ENCODE measurements at regions not wholly inside any gene's neighbourhood (a gene's known extent, or its start where the extent isn't known, plus 50 kb on each side); places are given as distances from the start of the nearest gene placed in this dataset.
A peak's percentile ranks its signal among the peaks of the same experiment; 100 is the strongest.
"Not testable (repeated sequence)": the region's sequence is repeated elsewhere in the genome, so short reads cannot be mapped to it uniquely, and the experiment has no call there.

DNA sequence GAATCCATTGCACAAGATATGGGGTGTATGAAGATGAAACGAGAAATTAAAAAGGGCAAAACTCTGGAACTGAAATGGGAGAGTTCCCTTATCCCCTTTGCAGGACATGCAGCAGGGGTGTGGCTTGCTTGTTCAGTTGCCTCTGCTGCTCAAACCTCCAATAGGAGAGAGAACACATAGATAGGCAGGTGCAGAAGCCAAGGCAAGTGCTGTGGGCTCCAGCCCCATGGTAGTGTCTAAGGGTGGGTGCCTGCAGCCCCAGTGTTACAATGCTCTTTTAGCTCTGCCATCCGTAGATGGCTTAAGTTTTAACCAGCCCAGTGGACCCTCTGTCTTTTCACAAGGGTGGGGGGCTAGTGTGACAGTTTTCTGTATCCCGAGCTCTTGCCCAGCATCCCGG is 69.7 kb downstream of the CMAS start:
- no peak for DNase-seq (ENCODE audit: low read depth, low spot score)

DNA sequence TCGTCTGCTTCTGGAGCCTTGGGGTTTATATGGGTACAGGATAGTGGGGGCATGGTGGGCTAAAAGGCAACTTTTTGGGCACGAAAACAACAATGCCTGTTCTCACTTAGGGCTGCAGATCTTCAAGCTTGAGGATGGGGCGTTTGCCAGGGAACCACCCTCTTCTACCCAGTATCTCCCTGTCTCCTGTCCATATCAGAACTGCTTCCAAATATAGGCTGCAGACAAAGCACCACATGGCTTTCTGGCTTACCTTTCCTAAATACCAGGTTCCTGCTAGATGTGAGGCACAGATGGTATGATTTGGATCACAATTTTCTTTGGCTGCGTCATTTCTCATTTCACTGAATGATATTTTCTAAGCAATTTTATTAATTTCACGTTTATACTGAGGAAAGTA is 70.4 kb downstream of the CMAS start:
- DNase-seq (ENCODE audit: low read depth, low spot score) = no peak

DNA sequence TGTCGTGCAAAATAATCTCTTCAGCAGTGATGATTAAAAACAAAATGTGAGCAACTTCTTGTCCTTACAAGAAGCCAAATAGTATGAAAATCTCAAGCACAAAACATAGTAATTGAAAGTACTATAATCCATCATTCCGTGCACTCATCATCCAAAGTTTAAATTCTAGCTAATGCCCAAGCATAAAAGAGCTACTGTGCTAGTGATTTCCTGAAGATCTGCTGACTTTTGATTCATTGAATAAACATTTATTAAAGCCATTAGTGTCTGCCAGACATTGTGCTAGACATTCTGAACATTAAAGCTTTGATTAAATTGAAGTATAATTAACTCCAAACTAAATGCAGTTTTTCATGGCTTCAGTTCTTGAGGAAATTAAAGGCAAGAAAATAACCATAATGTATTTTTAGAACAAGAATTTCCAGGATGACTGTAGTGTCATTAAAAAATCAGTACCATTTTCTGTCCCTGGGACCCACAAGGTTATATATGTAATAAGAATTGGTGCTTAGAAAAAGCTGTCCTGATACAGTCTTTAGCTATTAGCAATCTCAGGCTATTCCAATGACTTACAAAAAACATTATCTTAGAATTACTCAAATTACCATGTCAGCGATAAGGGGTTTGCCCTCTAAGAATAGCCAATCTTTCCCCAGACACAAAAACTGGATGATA is 71.7 kb downstream of the CMAS start:
- DNase-seq (ENCODE audit: low read depth, low spot score) = no peak

DNA sequence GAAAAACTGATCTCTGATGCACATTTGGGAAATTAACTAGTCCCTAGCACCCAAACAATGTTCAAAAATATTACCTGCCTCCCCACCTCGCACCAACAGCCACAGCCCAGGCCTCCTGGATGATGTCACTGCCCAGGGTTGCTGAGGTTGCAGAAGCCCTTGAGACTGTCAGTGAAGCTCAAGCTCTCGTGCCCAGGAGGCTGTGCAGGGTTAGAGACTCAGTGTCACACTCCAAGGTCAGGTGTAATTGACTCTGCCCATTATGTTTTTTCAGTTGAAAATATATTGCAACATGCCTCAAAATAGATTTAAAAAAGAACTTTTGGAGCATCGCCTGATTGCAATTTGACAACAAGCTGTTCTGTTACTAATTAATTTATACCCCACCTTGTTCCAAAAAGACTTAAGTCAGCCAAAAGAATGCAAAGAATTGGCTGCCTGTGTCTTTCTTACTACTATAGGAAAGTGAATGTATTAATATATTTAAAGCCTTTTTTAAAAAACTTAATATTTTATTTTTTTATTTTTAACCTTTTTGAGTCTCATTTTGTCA is 72.3 kb downstream of the CMAS start:
- DNase-seq (ENCODE audit: low read depth, low spot score) = no peak

DNA sequence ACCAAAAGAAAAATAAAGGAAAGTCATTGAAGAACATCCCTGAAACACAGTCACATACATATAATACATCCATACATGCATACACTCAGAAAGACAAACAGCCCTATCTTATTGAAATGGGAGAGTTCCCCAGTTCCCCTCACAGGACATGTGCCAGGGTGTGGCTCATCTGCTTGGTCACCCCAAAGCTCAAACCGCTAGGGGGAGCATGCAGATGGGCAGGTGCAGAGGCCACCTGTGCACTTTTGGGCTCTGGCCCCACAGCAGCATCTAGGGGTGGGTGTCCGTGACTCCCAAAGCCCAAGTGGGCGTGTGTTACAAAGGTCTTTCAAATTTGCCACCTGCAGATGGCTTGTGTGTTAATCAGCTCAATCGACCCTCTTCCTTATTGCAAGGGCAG is 75.2 kb downstream of the CMAS start:
- DNase-seq (ENCODE audit: low read depth, low spot score) = no peak

DNA sequence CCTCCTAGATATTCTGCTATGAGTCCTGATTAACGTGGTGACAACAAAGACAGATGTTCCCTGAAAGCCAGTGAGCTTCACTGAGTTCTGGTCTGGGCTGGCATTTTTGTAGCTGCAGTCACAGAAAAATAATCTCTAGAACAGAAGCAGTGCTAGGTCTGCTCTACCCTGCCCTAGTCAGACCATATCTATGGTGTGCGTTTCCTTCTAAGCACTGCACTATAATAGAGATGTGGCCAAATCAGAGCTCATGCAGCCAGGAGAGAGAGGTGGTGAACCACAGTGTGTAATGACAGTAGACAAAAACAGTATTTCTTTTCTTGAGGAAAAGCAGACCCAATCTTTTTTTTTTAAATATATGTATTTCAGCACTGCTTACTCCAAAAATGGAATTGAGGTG is 76.3 kb downstream of the CMAS start:
- no peak for DNase-seq (ENCODE audit: low read depth, low spot score)

DNA sequence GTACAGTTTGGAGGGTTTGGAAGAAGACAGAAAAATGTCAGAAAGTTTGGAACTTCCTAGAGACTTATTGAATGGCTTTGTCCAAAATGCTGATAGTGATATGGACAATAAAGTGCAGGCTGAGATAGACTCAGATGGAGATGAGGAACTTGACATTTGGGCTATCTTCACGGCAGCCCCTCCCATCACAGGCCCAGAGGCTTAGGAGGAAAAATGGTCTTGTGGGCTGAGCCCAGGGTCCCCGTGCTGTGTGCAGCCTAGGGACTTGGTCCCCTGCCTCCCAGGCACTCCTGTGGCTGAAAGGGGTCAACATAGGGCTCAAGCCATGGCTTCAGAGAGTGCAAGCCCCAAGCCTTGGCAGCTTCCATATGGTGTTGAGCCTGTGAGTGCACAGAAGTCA is 79.0 kb downstream of the CMAS start:
- no peak for DNase-seq (ENCODE audit: low read depth, low spot score)

DNA sequence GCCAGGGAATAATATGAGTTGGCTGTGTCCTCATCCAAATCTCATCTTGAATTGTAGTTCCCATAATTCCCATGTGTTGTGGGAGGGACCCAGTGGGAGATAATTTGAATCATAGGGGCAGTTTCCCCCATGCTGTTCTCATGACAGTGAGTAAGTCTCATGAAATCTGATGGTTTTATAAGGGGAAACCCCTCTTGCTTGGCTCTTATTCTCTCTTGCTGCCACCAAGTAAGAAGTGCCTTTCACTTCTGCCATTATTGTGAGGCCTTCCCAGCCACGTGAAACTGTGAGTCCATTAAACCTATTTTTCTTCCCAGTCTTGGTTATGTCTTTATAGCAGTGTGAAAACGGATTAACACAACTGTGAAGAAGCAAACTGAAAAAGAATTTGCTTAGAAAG is 80.1 kb downstream of the CMAS start:
- DNase-seq (ENCODE audit: low read depth, low spot score) = not testable (repeated sequence)

DNA sequence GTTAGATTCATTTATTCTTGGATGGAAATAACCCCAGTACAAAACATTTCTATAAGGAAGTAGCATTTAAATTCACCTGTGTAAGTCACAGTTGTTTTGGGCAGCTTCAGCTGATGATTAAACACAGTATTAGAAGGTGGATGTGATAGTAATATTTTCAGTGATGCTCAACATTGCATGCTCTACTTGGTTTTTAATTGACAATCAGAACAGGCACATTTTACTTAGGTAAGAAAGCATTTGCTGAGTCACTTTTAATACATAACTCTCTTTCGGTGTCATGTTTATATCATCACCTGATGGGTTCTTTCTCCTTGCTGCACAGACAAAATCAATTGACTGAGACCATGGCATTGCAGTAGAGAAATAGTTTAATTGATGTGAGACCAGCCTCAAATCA is 80.7 kb downstream of the CMAS start:
- DNase-seq (ENCODE audit: low read depth, low spot score) = no peak

DNA sequence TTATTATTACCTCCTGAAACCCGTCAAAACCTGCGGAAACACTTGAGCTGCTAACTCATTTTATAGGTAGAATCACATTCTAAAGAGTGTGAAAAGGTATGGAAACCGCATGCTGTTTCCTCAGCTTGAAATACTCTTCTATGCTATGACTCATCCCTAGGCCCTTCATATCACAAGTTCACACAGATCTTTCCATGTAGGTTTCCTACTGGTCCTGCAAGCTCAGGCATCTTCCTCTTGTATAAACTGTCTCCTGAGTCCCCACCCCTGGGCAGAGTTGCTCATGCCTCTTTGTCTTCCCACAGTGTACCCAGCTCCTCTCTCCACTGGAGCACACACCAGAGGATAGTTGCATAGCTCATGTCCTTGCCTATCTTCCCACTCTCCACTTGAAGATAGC is 84.7 kb downstream of the CMAS start:
- DNase-seq (ENCODE audit: low read depth, low spot score) = no peak

DNA sequence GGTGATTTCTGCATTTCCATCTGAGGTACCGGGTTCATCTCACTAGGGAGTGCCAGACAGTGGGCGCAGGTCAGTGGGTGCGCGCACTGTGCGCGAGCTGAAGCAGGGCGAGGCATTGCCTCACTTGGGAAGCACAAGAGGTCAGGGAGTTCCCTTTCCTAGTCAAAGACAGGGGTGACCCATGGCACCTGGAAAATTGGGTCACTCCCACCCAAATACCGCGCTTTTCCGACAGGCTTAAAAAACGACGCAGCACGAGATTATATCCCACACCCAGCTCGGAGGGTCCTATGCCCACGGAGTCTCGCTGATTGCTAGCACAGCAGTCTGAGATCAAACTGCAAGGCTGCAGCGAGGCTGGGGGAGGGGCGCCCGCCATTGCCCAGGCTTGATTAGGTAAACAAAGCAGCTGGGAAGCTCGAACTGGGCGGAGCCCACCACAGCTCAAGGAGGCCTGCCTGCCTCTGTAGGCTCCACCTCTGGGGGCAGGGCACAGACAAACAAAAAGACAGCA is 90.6 kb downstream of the CMAS start:
- peak; percentile 71 for DNase-seq (ENCODE audit: low read depth, low spot score)
